ENCODE measurements at regions not wholly inside any gene's neighbourhood (a gene's known extent, or its start where the extent isn't known, plus 50 kb on each side); places are given as distances from the start of the nearest gene placed in this dataset.

- no peak for FAIRE-seq
- no peak for DNase-seq (ENCODE audit: insufficient read length, low spot score)
Measured at GRCh38 chr2:107359021-107359420, 467.7 kb upstream of the RGPD4 start.

- FAIRE-seq, result no peak
Measured at GRCh38 chr2:107361751-107362381, 464.8 kb upstream of the RGPD4 start.

GRCh38 chr2:107362993-107363392 is 463.7 kb upstream of the RGPD4 start:
- no peak for FAIRE-seq
- no peak for DNase-seq (ENCODE audit: insufficient read length, low spot score)

More at GRCh38 chr2:107361751-107362381, 464.8 kb upstream of the RGPD4 start:
- no peak for DNase-seq (ENCODE audit: insufficient read length, low spot score)

- no peak for FAIRE-seq
- no peak for DNase-seq (ENCODE audit: insufficient read length, low spot score)
Measured at GRCh38 chr2:107363806-107364205, 462.9 kb upstream of the RGPD4 start.

GRCh38 chr2:107364361-107364950 is 462.2 kb upstream of the RGPD4 start:
- DNase-seq (ENCODE audit: insufficient read length, low spot score) (no peak), FAIRE-seq (no peak)

GRCh38 chr2:107374249-107374648 is 452.4 kb upstream of the RGPD4 start:
- DNase-seq (ENCODE audit: insufficient read length, low spot score) (no peak), FAIRE-seq (no peak)

GRCh38 chr2:107376909-107377308 is 449.8 kb upstream of the RGPD4 start:
- DNase-seq (ENCODE audit: insufficient read length, low spot score), result no peak
- FAIRE-seq, result no peak

GRCh38 chr2:107380912-107381311 is 445.8 kb upstream of the RGPD4 start:
- FAIRE-seq, result no peak

GRCh38 chr2:107383691-107384090 is 443.0 kb upstream of the RGPD4 start:
- FAIRE-seq, result no peak
- no peak for DNase-seq (ENCODE audit: insufficient read length, low spot score)

More at GRCh38 chr2:107380912-107381311, 445.8 kb upstream of the RGPD4 start:
- no peak for DNase-seq (ENCODE audit: insufficient read length, low spot score)

GRCh38 chr2:107384422-107384821 is 442.3 kb upstream of the RGPD4 start:
- no peak for FAIRE-seq
- no peak for DNase-seq (ENCODE audit: insufficient read length, low spot score)

GRCh38 chr2:107385921-107386320 is 440.8 kb upstream of the RGPD4 start:
- FAIRE-seq (no peak), DNase-seq (ENCODE audit: insufficient read length, low spot score) (no peak)

GRCh38 chr2:107392241-107392704 is 434.4 kb upstream of the RGPD4 start:
- DNase-seq (ENCODE audit: insufficient read length, low spot score) (no peak), FAIRE-seq (no peak)

- DNase-seq (ENCODE audit: insufficient read length, low spot score) (no peak), FAIRE-seq (no peak)
Measured at GRCh38 chr2:107393516-107393915, 433.2 kb upstream of the RGPD4 start.

GRCh38 chr2:107398683-107399082 is 428.0 kb upstream of the RGPD4 start:
- DNase-seq (ENCODE audit: insufficient read length, low spot score) (no peak), FAIRE-seq (no peak)

- no peak for FAIRE-seq
- DNase-seq (ENCODE audit: insufficient read length, low spot score), result no peak
Measured at GRCh38 chr2:107402330-107402729, 424.4 kb upstream of the RGPD4 start.

- FAIRE-seq (no peak), DNase-seq (ENCODE audit: insufficient read length, low spot score) (no peak)
Measured at GRCh38 chr2:107405261-107405660, 421.4 kb upstream of the RGPD4 start.

- DNase-seq (ENCODE audit: insufficient read length, low spot score) (no peak), FAIRE-seq (no peak)
Measured at GRCh38 chr2:107407017-107407416, 419.7 kb upstream of the RGPD4 start.

- FAIRE-seq (no peak), DNase-seq (ENCODE audit: insufficient read length, low spot score) (no peak)
Measured at GRCh38 chr2:107407974-107408373, 418.7 kb upstream of the RGPD4 start.

GRCh38 chr2:107411267-107411666 is 415.4 kb upstream of the RGPD4 start:
- DNase-seq (ENCODE audit: insufficient read length, low spot score) (no peak), FAIRE-seq (no peak)

GRCh38 chr2:107412209-107412904 is 414.3 kb upstream of the RGPD4 start:
- DNase-seq (ENCODE audit: insufficient read length, low spot score) (no peak), FAIRE-seq (no peak)

- DNase-seq (ENCODE audit: insufficient read length, low spot score) (no peak), FAIRE-seq (no peak)
Measured at GRCh38 chr2:107412981-107413380, 413.7 kb upstream of the RGPD4 start.

- no peak for FAIRE-seq
- no peak for DNase-seq (ENCODE audit: insufficient read length, low spot score)
Measured at GRCh38 chr2:107414376-107414775, 412.3 kb upstream of the RGPD4 start.
